CD14-positive monocyte (primary cell): ENCODE measurements at regions not wholly inside any gene's neighbourhood (a gene's known extent, or its start where the extent isn't known, plus 50 kb on each side); places are given as distances from the start of the nearest gene placed in this dataset.

Source experiments
- DNase-seq, 3 donors: peaks; one replicate each; pipeline ENCODE4 v3.0.0-alpha.2; 2011 to 2022
- H2AFZ ChIP-seq: 2 replicates; pipeline ENCODE4 v1.6.0; 2012; ENCODE audit warnings: mild to moderate bottlenecking, low read depth, low read length, inconsistent platforms; ENCODE audit not compliant: insufficient read depth, poor library complexity, severe bottlenecking
- H3K27ac ChIP-seq, 2 donors: 1 replicate in 1 of 2; 2 replicates in 1 of 2; pipeline ENCODE4 v1.5.1; 2012 to 2013; ENCODE audit warnings: low read length in 2 of 2, control low read depth in 1 of 2, inconsistent platforms in 1 of 2, low read depth in 1 of 2, mild to moderate bottlenecking in 1 of 2
- H3K27me3 ChIP-seq, 2 donors: one replicate each; pipeline versions ENCODE4 v1.6.0 to v1.6.1; 2011 to 2013; ENCODE audit warnings: low read length in 2 of 2; ENCODE audit not compliant: control insufficient read depth in 2 of 2, insufficient read depth in 2 of 2
- H3K36me3 ChIP-seq, 2 donors: replicated peaks in 1 of 2; 1 replicate in 1 of 2; 2 replicates in 1 of 2; pipeline versions ENCODE4 v1.5.1 to v1.6.1; 2012 to 2013; ENCODE audit warnings: low read length in 2 of 2, control low read depth in 1 of 2, inconsistent platforms in 1 of 2, mild to moderate bottlenecking in 1 of 2; ENCODE audit not compliant: insufficient read depth in 2 of 2, control insufficient read depth in 1 of 2
- H3K4me1 ChIP-seq, 2 donors: 1 replicate in 1 of 2; 2 replicates in 1 of 2; pipeline versions ENCODE4 v1.5.1 to v1.6.1; 2012 to 2013; ENCODE audit warnings: low read length in 2 of 2, control low read depth in 1 of 2, inconsistent platforms in 1 of 2, mild to moderate bottlenecking in 1 of 2, moderate library complexity in 1 of 2; ENCODE audit not compliant: insufficient read depth in 2 of 2, control insufficient read depth in 1 of 2
- H3K4me2 ChIP-seq: replicated peaks from 2 replicates; pipeline ENCODE3; 2012; ENCODE audit warnings: low read length, moderate library complexity, mild to moderate bottlenecking; ENCODE audit not compliant: poor library complexity, severe bottlenecking; ENCODE audit errors: extremely low read depth
- H3K4me3 ChIP-seq, 3 experiments: fragments of 200-600 bp in 1 of 3; sonication (generic) in 1 of 3; replicated peaks in 1 of 3; 1 replicate in 2 of 3; 2 replicates in 1 of 3; pipeline ENCODE4 v1.5.1; 2011 to 2013; ENCODE audit warnings: low read length in 3 of 3, mild to moderate bottlenecking in 3 of 3, control low read depth in 2 of 3, low read depth in 2 of 3, inconsistent platforms in 1 of 3, moderate library complexity in 1 of 3
- H3K79me2 ChIP-seq: 2 replicates; pipeline ENCODE4 v1.6.0; 2012; ENCODE audit warnings: mild to moderate bottlenecking, control low read depth, inconsistent platforms, low read length, moderate library complexity; ENCODE audit not compliant: insufficient read depth
- H3K9ac ChIP-seq: 2 replicates; pipeline ENCODE4 v1.6.0; 2017; ENCODE audit warnings: low read length, mild to moderate bottlenecking; ENCODE audit not compliant: insufficient read depth, poor library complexity, severe bottlenecking
- H3K9me3 ChIP-seq, 2 donors: replicated peaks in 1 of 2; 1 replicate in 1 of 2; 2 replicates in 1 of 2; pipeline versions ENCODE4 v1.5.1 to v1.6.1; 2012 to 2013; ENCODE audit warnings: low read length in 2 of 2, control low read depth in 1 of 2; ENCODE audit not compliant: control insufficient read depth in 1 of 2, insufficient read depth in 1 of 2
- H4K20me1 ChIP-seq: 2 replicates; pipeline ENCODE4 v1.6.0; 2012; ENCODE audit warnings: mild to moderate bottlenecking, low read length, control low read depth, moderate library complexity; ENCODE audit not compliant: insufficient read depth
- H3K27ac Mint-ChIP-seq, 7 donors: one replicate each; pipeline ENCODE4 v1.8.0; 2020; ENCODE audit warnings: mild to moderate bottlenecking in 7 of 7, mixed read lengths in 7 of 7, moderate library complexity in 6 of 7, inconsistent platforms in 2 of 7
- H3K27me3 Mint-ChIP-seq, 3 donors: one replicate each; pipeline ENCODE4 v1.8.0; 2021 to 2022; ENCODE audit warnings: low read depth in 3 of 3, mild to moderate bottlenecking in 3 of 3, mixed read lengths in 3 of 3, moderate library complexity in 3 of 3, inconsistent platforms in 1 of 3
- H3K36me3 Mint-ChIP-seq, 2 donors: one replicate each; pipeline ENCODE4 v1.8.0; 2020; ENCODE audit warnings: mixed read lengths in 2 of 2, inconsistent platforms in 1 of 2, mild to moderate bottlenecking in 1 of 2
- H3K4me1 Mint-ChIP-seq: one replicate; pipeline ENCODE4 v1.8.0; 2020; ENCODE audit warnings: mild to moderate bottlenecking, mixed read lengths
- H3K4me3 Mint-ChIP-seq, 2 donors: one replicate each; pipeline ENCODE4 v1.8.0; 2020; ENCODE audit warnings: mild to moderate bottlenecking in 2 of 2, mixed read lengths in 2 of 2, moderate library complexity in 1 of 2
- H3K9me3 Mint-ChIP-seq, 7 donors: one replicate each; pipeline ENCODE4 v1.8.0; 2020 to 2022; ENCODE audit warnings: mixed read lengths in 7 of 7, mild to moderate bottlenecking in 6 of 7, moderate library complexity in 6 of 7, inconsistent platforms in 2 of 7
- WGBS: methylation state at CpG from one replicate; pipeline ENCODE4 v1.1.5; 2013; ENCODE audit warnings: missing lambda C conversion rate; ENCODE audit not compliant: insufficient coverage; 5-methylcytosine and 5-hydroxymethylcytosine counted together
- intact Hi-C, 2 donors: fragments of 100-400 bp; cut with micrococcal nuclease; formaldehyde crosslinking; loops; one replicate each; pipeline versions ENCODE4 v1.15.0 to v1.15.1; 2023
- TF ChIP-seq, protein P1 (sequence below): fragments of 200-600 bp; IDR thresholded peaks from one replicate; pipeline ENCODE4 v1.8.0; 2022; ENCODE audit warnings: antibody characterized with exemption, mild to moderate bottlenecking

DNA sequence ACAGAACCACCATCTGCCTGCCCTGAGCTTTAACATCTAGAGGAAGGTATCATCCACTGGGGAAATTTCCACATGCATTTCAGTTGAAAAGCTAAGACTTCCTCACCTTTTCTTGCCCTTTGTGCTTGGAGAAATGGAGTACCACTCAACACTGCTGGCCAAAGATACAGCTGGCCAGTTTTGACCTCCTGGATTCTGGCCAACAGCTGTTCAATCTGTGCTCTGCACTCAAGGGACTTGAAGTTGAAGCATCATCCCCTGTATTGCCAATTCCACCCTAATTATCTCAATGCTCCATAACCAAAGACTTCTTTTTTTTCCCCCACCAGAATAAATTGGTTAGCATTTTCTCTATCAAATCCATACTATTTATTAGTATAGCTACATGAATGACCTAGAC lies 70.4 kb upstream of the PRDM9 start:
- Mint-ChIP-seq H3K36me3 (no peaks in the 10 kb centered on the region), H3K4me1 (no peaks in the 10 kb centered on the region), H3K4me3 (no peak overlapping the region), H3K27ac (no peak overlapping the region), H3K27me3 (no peaks in the 10 kb centered on the region), H3K9me3 (peaks cover 0 to 17% (median 2%) of the 10 kb centered on the region in 7 donors)
- H4K20me1 ChIP-seq = no peaks in the 10 kb centered on the region
- H3K9ac ChIP-seq = no peak overlapping the region
- no peaks in the 10 kb centered on the region for H3K27me3 ChIP-seq
- H3K9me3 ChIP-seq = no peaks in the 10 kb centered on the region
- no peak for DNase-seq
- no peaks in the 10 kb centered on the region for H3K79me2 ChIP-seq
- intact Hi-C loops = no loop called here
- no peak overlapping the region for H3K4me2 ChIP-seq
- H3K4me3 ChIP-seq = no peak overlapping the region
- no peaks in the 10 kb centered on the region for H3K36me3 ChIP-seq
- TF ChIP-seq, protein P1, sequence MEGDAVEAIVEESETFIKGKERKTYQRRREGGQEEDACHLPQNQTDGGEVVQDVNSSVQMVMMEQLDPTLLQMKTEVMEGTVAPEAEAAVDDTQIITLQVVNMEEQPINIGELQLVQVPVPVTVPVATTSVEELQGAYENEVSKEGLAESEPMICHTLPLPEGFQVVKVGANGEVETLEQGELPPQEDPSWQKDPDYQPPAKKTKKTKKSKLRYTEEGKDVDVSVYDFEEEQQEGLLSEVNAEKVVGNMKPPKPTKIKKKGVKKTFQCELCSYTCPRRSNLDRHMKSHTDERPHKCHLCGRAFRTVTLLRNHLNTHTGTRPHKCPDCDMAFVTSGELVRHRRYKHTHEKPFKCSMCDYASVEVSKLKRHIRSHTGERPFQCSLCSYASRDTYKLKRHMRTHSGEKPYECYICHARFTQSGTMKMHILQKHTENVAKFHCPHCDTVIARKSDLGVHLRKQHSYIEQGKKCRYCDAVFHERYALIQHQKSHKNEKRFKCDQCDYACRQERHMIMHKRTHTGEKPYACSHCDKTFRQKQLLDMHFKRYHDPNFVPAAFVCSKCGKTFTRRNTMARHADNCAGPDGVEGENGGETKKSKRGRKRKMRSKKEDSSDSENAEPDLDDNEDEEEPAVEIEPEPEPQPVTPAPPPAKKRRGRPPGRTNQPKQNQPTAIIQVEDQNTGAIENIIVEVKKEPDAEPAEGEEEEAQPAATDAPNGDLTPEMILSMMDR = no peak
- H3K4me1 ChIP-seq = no peaks in the 10 kb centered on the region
- no peak overlapping the region for H3K27ac ChIP-seq
- no peak overlapping the region for H2AFZ ChIP-seq

DNA sequence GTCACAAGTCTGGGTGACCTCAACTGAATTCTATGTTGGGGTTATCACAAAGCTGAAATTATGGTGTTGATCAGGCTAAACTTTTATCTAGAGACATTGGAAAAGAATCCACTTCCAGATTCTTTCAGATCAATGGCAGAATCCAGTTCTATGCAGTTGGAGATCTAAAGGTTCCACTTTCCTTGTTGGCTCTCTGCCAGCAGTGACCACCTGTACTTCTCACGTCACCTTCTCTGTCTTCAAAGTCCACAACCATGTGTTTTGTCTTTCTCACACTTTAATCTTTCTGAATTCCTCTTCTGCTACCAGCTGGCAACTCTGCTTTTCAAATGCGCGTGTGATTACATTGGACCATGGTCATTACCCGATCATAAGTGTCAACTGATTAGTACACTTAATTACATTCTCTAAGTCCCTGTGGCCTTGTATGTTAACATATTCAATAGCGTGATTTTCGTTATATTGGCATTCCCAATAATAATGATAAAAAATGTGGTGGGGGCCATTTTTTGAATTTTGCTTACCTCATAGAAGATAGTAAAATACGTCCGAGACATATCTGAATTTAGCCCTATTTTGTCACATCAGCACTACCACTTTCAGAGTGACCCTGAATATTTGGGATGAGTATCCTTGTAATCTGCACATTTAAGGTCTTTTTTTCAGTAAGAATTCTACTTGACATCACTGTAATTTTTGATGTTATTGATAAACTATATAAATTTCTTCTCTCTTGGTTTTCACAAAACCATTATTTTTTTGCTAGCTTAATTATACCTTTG lies 73.7 kb upstream of the PRDM9 start:
- Histone ChIP-seq H2AFZ (no peak overlapping the region), H3K4me3 (no peak overlapping the region), H3K27ac (no peak overlapping the region), H3K4me2 (no peak overlapping the region), H3K9me3 (no peaks in the 10 kb centered on the region), H4K20me1 (no peaks in the 10 kb centered on the region), H3K9ac (no peak overlapping the region), H3K79me2 (no peaks in the 10 kb centered on the region), H3K27me3 (no peaks in the 10 kb centered on the region), H3K36me3 (no peaks in the 10 kb centered on the region), H3K4me1 (no peaks in the 10 kb centered on the region)
- Mint-ChIP-seq H3K9me3 (peaks cover 0 to 10% (median 2%) of the 10 kb centered on the region in 7 donors), H3K4me1 (no peaks in the 10 kb centered on the region), H3K4me3 (no peak overlapping the region), H3K27me3 (no peaks in the 10 kb centered on the region), H3K36me3 (no peaks in the 10 kb centered on the region), H3K27ac (no peak overlapping the region)
- WGBS = 92% methylated on average over 3 of the region's 8 CpGs
- intact Hi-C loops = no loop called here
- no peak for DNase-seq
- TF ChIP-seq, protein P1 = no peak
